Thymus (tissue), 11 donors: ENCODE measurements at regions not wholly inside any gene's neighbourhood (a gene's known extent, or its start where the extent isn't known, plus 50 kb on each side); places are given as distances from the start of the nearest gene placed in this dataset.
"Not testable (repeated sequence)": the region's sequence is repeated elsewhere in the genome, so short reads cannot be mapped to it uniquely, and the experiment has no call there.

Experiments
- DNase-seq, 9 donors: peaks; one replicate each; pipeline ENCODE4 v3.0.0-alpha.2; 2013; ENCODE audit warnings: low spot score in 9 of 9, low read depth in 6 of 9, missing footprints in 1 of 9
- H3K27ac ChIP-seq, 2 donors: one replicate each; pipeline ENCODE4 v1.5.1; 2013; ENCODE audit warnings: control low read depth in 1 of 2, low read depth in 1 of 2, low read length in 1 of 2, mild to moderate bottlenecking in 1 of 2, moderate library complexity in 1 of 2
- H3K27me3 ChIP-seq, 2 donors: one replicate each; pipeline ENCODE4 v1.5.1; 2013; ENCODE audit warnings: low read length in 1 of 2; ENCODE audit not compliant: control insufficient read depth in 2 of 2, insufficient read depth in 1 of 2
- H3K36me3 ChIP-seq, 2 donors: one replicate each; pipeline ENCODE4 v1.5.1; 2013; ENCODE audit warnings: low read length in 1 of 2, mild to moderate bottlenecking in 1 of 2, moderate library complexity in 1 of 2; ENCODE audit not compliant: control insufficient read depth in 2 of 2, insufficient read depth in 2 of 2
- H3K4me1 ChIP-seq, 2 donors: one replicate each; pipeline ENCODE4 v1.5.1; 2013; ENCODE audit warnings: low read length in 2 of 2; ENCODE audit not compliant: control insufficient read depth in 2 of 2, insufficient read depth in 2 of 2
- H3K4me3 ChIP-seq, 2 donors: one replicate each; pipeline ENCODE4 v1.5.1; 2013; ENCODE audit warnings: low read length in 2 of 2, control low read depth in 1 of 2, mild to moderate bottlenecking in 1 of 2
- H3K9me3 ChIP-seq, 2 donors: one replicate each; pipeline ENCODE4 v1.5.1; 2013; ENCODE audit warnings: low read length in 1 of 2, mild to moderate bottlenecking in 1 of 2; ENCODE audit not compliant: control insufficient read depth in 2 of 2, insufficient read depth in 1 of 2
- WGBS: extraction: QIAGEN DNeasy Blood & Tissue Kit; methylation state at CpG from one replicate; pipeline ENCODE4 v1.1.7; 2013; 5-methylcytosine and 5-hydroxymethylcytosine counted together
- donor health status: healthy.

GRCh38 chr18:70535041-70535440 lies 246.2 kb downstream of the SOCS6 start:
- Histone ChIP-seq H3K4me1 (no peaks in the 10 kb centered on the region), H3K27me3 (no peaks in the 10 kb centered on the region), H3K27ac (no peak overlapping the region), H3K36me3 (no peaks in the 10 kb centered on the region), H3K4me3 (no peak overlapping the region), H3K9me3 (no peaks in the 10 kb centered on the region)
- WGBS: 94% methylated on average over 5 of the region's 5 CpGs
- no peak for DNase-seq

- H3K36me3 ChIP-seq, H3K27me3 ChIP-seq, H3K9me3 ChIP-seq, H3K27ac ChIP-seq, H3K4me3 ChIP-seq, DNase-seq, H3K4me1 ChIP-seq: not testable (repeated sequence)
- WGBS: 100% methylated on average over 1 of the region's 1 CpG
Measured at GRCh38 chr18:70525322-70525721, 236.5 kb downstream of the SOCS6 start.

GRCh38 chr18:70523792-70524182 lies 234.9 kb downstream of the SOCS6 start:
- H3K27me3 ChIP-seq: no peaks in the 10 kb centered on the region
- H3K9me3 ChIP-seq: no peaks in the 10 kb centered on the region
- H3K4me1 ChIP-seq: no peaks in the 10 kb centered on the region
- no peaks in the 10 kb centered on the region for H3K36me3 ChIP-seq
- H3K4me3 ChIP-seq: no peak overlapping the region
- WGBS: 94% methylated on average over 3 of the region's 3 CpGs
- no peak overlapping the region for H3K27ac ChIP-seq
- DNase-seq: no peak

GRCh38 chr18:70523035-70523791 lies 234.4 kb downstream of the SOCS6 start:
- DNase-seq: no peak
- WGBS: 92% methylated on average over 7 of the region's 7 CpGs

GRCh38 chr18:70522183-70522680 lies 233.4 kb downstream of the SOCS6 start:
- Histone ChIP-seq H3K9me3 (no peaks in the 10 kb centered on the region), H3K4me1 (no peaks in the 10 kb centered on the region), H3K36me3 (no peaks in the 10 kb centered on the region), H3K4me3 (no peak overlapping the region), H3K27me3 (no peaks in the 10 kb centered on the region), H3K27ac (no peak overlapping the region)
- WGBS: 94% methylated on average over 5 of the region's 5 CpGs
- no peak for DNase-seq

More at GRCh38 chr18:70523035-70523791, 234.4 kb downstream of the SOCS6 start:
- Histone ChIP-seq H3K4me3 (no peak overlapping the region), H3K36me3 (no peaks in the 10 kb centered on the region), H3K27ac (no peak overlapping the region), H3K4me1 (no peaks in the 10 kb centered on the region), H3K9me3 (no peaks in the 10 kb centered on the region), H3K27me3 (no peaks in the 10 kb centered on the region)

- Histone ChIP-seq H3K27me3 (no peaks in the 10 kb centered on the region), H3K4me3 (no peak overlapping the region), H3K27ac (no peak overlapping the region), H3K36me3 (no peaks in the 10 kb centered on the region), H3K4me1 (no peaks in the 10 kb centered on the region), H3K9me3 (no peaks in the 10 kb centered on the region)
- no peak for DNase-seq
- 89% methylated on average over 1 of the region's 1 CpG for WGBS
Measured at GRCh38 chr18:70520867-70521266, 232.0 kb downstream of the SOCS6 start.

GRCh38 chr18:70513502-70514171 lies 224.8 kb downstream of the SOCS6 start:
- Histone ChIP-seq H3K27ac (no peak overlapping the region), H3K9me3 (no peaks in the 10 kb centered on the region), H3K4me1 (no peaks in the 10 kb centered on the region), H3K4me3 (no peak overlapping the region), H3K36me3 (no peaks in the 10 kb centered on the region), H3K27me3 (no peaks in the 10 kb centered on the region)
- 93% methylated on average over 9 of the region's 9 CpGs for WGBS
- DNase-seq: no peak

GRCh38 chr18:70507970-70508369 lies 219.1 kb downstream of the SOCS6 start:
- H3K27me3 ChIP-seq: no peaks in the 10 kb centered on the region
- H3K4me3 ChIP-seq: no peak overlapping the region
- no peak overlapping the region for H3K27ac ChIP-seq
- DNase-seq: no peak
- 94% methylated on average over 4 of the region's 4 CpGs for WGBS
- H3K9me3 ChIP-seq: no peaks in the 10 kb centered on the region
- H3K4me1 ChIP-seq: no peaks in the 10 kb centered on the region
- no peaks in the 10 kb centered on the region for H3K36me3 ChIP-seq

GRCh38 chr18:70506511-70506910 lies 217.7 kb downstream of the SOCS6 start:
- Histone ChIP-seq H3K36me3 (no peaks in the 10 kb centered on the region), H3K4me3 (no peak overlapping the region), H3K4me1 (no peaks in the 10 kb centered on the region), H3K27ac (no peak overlapping the region), H3K9me3 (no peaks in the 10 kb centered on the region), H3K27me3 (no peaks in the 10 kb centered on the region)
- no peak for DNase-seq
- WGBS: 88% methylated on average over 4 of the region's 4 CpGs
